Left ventricle myocardium inferior (tissue), 1 donor: ENCODE measurements at regions not wholly inside any gene's neighbourhood (a gene's known extent, or its start where the extent isn't known, plus 50 kb on each side); places are given as distances from the start of the nearest gene placed in this dataset.
"Not testable (repeated sequence)": the region's sequence is repeated elsewhere in the genome, so short reads cannot be mapped to it uniquely, and the experiment has no call there.

ENCODE experiments used
- DNase-seq: peaks from one replicate; pipeline ENCODE4 v3.0.0-alpha.2; 2020
- H3K27ac ChIP-seq: fragments of 200-600 bp; replicated peaks from 2 replicates; pipeline ENCODE4 v1.8.0; 2021
- H3K27me3 ChIP-seq: fragments of 200-600 bp; 2 replicates; pipeline ENCODE4 v1.8.0; 2021; ENCODE audit warnings: low read depth
- H3K36me3 ChIP-seq: fragments of 200-600 bp; 2 replicates; pipeline ENCODE4 v1.8.0; 2021
- H3K4me1 ChIP-seq: fragments of 200-600 bp; 2 replicates; pipeline ENCODE4 v1.8.0; 2021
- H3K4me3 ChIP-seq: fragments of 200-600 bp; 2 replicates; pipeline ENCODE4 v1.8.0; 2021; ENCODE audit warnings: mild to moderate bottlenecking, moderate library complexity
- H3K9me3 ChIP-seq: fragments of 200-600 bp; replicated peaks from 2 replicates; pipeline ENCODE4 v1.8.0; 2021
- CTCF ChIP-seq: fragments of 200-600 bp; IDR thresholded peaks from 2 replicates; pipeline ENCODE4 v1.8.0; 2021; ENCODE audit warnings: antibody characterized with exemption, mild to moderate bottlenecking, borderline replicate concordance
- intact Hi-C: fragments of 100-400 bp; cut with micrococcal nuclease; formaldehyde crosslinking; loops from one replicate; pipeline ENCODE4 v1.11.0; 2022
- donor health status: DM: no; HTN: yes; CAD: no; lungs with severe emphysema.

- H3K27ac ChIP-seq = no peak overlapping the region
- H3K36me3 ChIP-seq = no peaks in the 10 kb centered on the region
- no peaks in the 10 kb centered on the region for H3K9me3 ChIP-seq
- intact Hi-C loops = no loop called here
- no peak for TF ChIP-seq CTCF
- H3K27me3 ChIP-seq = no peaks in the 10 kb centered on the region
- H3K4me3 ChIP-seq = no peak overlapping the region
- H3K4me1 ChIP-seq = no peaks in the 10 kb centered on the region
- DNase-seq = no peak
Measured at GRCh38 chr3:193165431-193166120, 75.4 kb upstream of the PLAAT1 start.

- H3K27ac ChIP-seq = no peak overlapping the region
- no peak for DNase-seq
- no peaks in the 10 kb centered on the region for H3K4me1 ChIP-seq
- no peak for TF ChIP-seq CTCF
- no peaks in the 10 kb centered on the region for H3K36me3 ChIP-seq
- H3K4me3 ChIP-seq = no peak overlapping the region
- no peaks in the 10 kb centered on the region for H3K9me3 ChIP-seq
- intact Hi-C loops = no loop called here
- H3K27me3 ChIP-seq = no peaks in the 10 kb centered on the region
Measured at GRCh38 chr3:193168931-193169330, 72.1 kb upstream of the PLAAT1 start.

GRCh38 chr3:193174140-193174539 is 66.9 kb upstream of the PLAAT1 start:
- Histone ChIP-seq H3K4me3 (no peak overlapping the region), H3K36me3 (no peaks in the 10 kb centered on the region), H3K9me3 (no peaks in the 10 kb centered on the region), H3K4me1 (no peaks in the 10 kb centered on the region), H3K27ac (no peak overlapping the region), H3K27me3 (no peaks in the 10 kb centered on the region)
- no peak for DNase-seq
- intact Hi-C loops = no loop called here
- TF ChIP-seq CTCF = no peak

GRCh38 chr3:193179332-193180012 is 61.5 kb upstream of the PLAAT1 start:
- H3K27ac ChIP-seq, H3K9me3 ChIP-seq, H3K4me3 ChIP-seq, DNase-seq, H3K36me3 ChIP-seq, H3K4me1 ChIP-seq, H3K27me3 ChIP-seq, intact Hi-C loops: not testable (repeated sequence)

- H3K9me3 ChIP-seq = no peaks in the 10 kb centered on the region
- H3K27me3 ChIP-seq = no peaks in the 10 kb centered on the region
- H3K4me3 ChIP-seq = no peak overlapping the region
- intact Hi-C loops = no loop called here
- no peak for DNase-seq
- no peak overlapping the region for H3K27ac ChIP-seq
- no peaks in the 10 kb centered on the region for H3K36me3 ChIP-seq
- H3K4me1 ChIP-seq = no peaks in the 10 kb centered on the region
- TF ChIP-seq CTCF = no peak
Measured at GRCh38 chr3:193187070-193187722, 53.8 kb upstream of the PLAAT1 start.
